Right renal pelvis (tissue), 4 donors: ENCODE measurements at regions not wholly inside any gene's neighbourhood (a gene's known extent, or its start where the extent isn't known, plus 50 kb on each side); places are given as distances from the start of the nearest gene placed in this dataset.

Source experiments
- DNase-seq, 4 donors: peaks; one replicate each; pipeline ENCODE4 v3.0.0-alpha.2; 2013; ENCODE audit warnings: low read depth in 4 of 4, low spot score in 3 of 4, missing footprints in 1 of 4

- DNase-seq, result no peak
Measured at GRCh38 chr2:12155303-12156051, 409.0 kb downstream of the LPIN1 start.

- no peak for DNase-seq
Measured at GRCh38 chr2:12156349-12156748, 409.9 kb downstream of the LPIN1 start.

- DNase-seq, result no peak
Measured at GRCh38 chr2:12161085-12161484, 414.7 kb downstream of the LPIN1 start.

- no peak for DNase-seq
Measured at GRCh38 chr2:12162269-12163247, 416.1 kb downstream of the LPIN1 start.

DNA sequence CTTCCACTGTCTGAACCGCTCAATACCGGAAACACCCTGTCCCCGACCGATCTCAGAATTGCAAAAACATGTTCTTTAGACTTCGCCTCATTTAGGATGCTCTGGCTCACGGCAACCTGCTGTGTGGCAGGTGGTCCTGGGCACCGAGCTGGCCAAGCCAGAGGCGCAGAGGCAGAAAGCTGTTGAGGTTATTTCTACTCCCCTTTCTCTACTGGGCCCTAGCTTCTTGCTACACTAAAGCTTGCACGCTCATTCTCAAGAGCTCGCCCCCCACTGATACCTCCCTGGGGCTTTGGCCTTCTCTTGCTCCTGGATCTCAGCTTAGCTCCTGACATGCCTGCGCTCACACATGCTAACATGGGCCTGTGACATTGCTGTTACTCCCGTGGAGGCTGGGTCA, 417.4 kb downstream of the LPIN1 start:
- no peak for DNase-seq

- no peak for DNase-seq
Measured at GRCh38 chr2:12164689-12165088, 418.3 kb downstream of the LPIN1 start.

DNA sequence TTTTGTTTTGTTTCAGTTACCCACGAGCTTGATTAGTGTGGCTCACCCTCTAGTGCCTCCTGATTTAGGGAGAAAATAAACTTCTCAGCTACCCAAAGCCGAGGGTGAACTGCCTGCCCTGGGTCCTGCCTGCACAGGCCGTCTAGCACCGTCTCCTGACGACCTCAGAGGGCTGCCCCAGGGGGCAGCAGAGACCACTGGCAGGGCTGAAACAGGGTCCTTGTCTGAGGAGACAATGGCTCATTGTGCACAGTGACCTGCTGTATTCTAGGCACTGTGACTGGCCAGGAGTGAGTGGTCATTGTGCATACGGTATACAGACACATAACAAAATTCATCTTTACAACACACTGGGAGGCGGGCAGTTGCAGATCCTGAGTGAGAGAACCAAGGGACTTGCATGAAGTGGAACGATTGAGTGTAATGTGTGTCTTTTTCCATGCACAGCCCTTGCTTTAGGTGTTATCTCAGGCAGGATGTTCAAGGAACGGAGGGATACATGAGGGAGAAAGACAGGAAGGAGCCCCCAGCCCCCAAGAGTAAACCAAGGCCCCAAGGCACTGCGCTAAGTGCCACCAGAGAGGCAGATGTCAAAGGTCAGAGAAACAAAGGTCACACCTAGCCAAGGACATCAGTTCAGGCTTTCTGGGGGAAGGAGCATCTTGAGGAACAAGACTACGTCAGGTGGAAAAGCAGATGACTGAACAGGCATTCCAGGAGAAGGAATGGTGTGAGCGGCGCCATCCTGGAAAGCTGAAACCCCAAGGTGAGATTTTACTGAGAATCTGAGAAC, 421.3 kb downstream of the LPIN1 start:
- no peak for DNase-seq

GRCh38 chr2:12168354-12168753, 421.9 kb downstream of the LPIN1 start:
- DNase-seq, result no peak

DNA sequence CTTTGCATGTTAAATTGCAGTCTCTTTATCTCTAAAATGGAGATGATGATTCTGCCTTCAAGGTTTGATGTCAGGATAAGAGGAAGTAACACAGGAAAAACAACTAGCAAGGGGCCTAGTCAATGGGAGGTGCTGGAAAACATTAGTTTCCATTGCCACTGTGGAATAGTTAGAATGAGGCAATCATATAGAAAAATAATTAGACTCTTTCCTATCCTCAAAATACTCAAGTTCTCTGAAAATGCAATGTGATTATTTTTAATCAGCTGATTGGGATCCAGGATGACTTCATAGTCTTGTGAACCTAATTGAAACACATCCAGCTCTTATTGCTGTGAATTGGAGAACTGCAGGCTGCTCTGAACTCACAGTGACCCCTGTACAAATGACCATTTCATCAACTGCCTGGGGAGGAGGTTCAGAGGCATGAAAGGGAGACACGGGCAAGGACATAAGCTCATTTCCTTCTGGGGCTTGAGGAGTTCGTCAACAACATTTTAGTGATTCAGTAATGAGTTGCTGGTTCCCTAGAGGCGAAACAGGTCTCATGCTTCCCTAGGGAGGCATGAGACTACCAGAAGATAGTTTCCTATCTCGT, 422.5 kb downstream of the LPIN1 start:
- peak in 2 of 4 donors; percentile 45 to 65 for DNase-seq

- DNase-seq, result peak in 1 of 4 donors; percentile 59
Measured at GRCh38 chr2:12169721-12170120, 423.3 kb downstream of the LPIN1 start.

DNA sequence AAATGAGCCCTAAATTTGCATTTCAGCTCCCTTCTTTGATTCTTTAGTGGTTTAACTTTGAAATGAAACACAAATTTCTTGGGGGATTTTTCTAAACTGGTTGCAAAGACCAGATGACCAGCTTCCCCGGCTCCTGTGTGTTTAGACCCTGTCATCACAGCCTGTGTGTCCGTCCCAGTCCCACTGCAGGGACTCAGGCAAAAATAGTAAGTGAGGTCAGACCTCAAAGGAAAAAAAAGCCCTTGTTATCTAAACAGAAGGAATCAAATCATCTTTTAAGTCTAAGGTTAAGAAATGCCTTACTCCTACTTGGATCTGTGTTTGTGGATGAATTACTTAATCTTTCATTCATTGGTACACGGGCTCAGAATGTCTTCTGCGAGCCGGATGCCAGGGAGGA, 423.7 kb downstream of the LPIN1 start:
- DNase-seq, result no peak

GRCh38 chr2:12173271-12173942, 427.0 kb downstream of the LPIN1 start:
- DNase-seq, result no peak

DNA sequence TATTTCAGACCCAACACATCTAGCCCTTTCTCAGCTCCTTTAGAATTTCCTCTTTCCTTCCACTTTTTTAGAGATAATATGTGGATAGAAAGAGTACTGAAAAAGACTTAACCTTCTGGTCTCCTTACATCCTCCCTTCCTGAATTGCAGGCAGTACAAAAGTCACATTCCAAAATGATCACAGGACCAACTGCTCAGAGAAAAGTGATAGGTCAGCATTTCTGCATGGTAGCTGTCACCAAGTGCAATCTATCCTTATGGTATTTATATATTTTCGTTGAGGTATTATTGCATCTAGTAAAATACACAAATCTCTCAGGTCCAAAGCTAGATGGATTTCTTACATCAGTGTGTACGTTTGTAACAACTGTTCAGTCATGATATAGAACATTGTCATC, 427.5 kb downstream of the LPIN1 start:
- no peak for DNase-seq

DNA sequence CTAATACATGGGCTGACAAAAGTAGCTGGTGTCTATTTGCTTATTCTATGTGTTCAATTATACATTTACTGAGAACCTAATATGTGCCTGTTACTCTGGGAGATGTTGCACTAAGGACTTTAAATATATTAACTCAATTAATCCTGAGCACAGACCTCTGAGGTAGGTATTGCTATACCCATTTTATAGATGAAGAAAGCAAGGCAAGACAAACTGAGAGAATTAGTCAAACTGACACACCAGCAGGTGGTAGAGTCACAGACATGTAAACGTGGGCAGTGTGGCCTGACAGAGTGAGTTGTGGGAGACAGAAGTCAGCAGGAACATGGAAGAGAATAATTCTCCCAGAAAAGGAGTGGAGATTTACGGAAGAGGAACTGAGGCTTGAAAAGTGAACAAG, 428.9 kb downstream of the LPIN1 start:
- DNase-seq, result no peak

DNA sequence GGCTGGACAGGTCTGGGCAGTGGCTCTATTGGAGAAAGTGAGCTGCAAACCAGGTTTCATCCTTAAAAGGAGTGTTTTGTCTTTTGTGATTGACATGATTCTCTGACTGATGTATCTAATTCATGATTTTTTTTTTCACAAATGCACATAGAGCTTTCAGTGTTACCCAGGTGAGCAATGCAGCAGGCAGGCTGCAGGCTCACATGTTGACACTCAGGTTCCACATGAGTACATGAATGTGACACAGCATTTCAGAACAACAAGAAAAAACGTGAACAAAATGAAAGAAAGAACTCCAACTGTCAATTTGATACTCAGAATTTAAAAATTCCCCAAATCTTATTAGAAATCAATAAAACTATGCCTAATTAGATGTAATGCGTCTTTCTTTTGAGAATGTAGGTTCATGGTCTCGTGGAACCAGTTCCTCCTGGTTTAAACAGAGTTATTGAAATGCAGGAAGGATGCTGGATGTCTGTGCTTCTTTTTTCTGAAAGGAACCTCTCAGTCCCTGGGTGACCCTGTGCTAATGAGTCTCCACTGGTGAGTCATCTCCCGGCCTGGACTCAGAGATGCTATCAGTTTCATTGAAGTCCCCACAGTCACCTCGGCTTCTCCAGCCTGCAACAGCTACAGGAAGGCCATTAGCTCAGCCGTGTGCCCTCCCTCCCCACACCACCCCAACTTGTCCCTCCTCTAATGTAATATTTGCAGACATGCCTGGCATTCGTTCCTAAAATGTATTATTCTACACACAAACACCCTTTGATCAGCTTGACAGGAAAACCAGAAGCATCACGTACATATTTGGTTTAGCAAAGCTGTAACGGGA, 430.4 kb downstream of the LPIN1 start:
- no peak for DNase-seq

GRCh38 chr2:12177455-12178288, 431.2 kb downstream of the LPIN1 start:
- DNase-seq, result peak in 2 of 4 donors; percentile 52 to 58

- DNase-seq, result no peak
Measured at GRCh38 chr2:12178289-12179080, 432.1 kb downstream of the LPIN1 start.
